HUES6 (cell line): ENCODE measurements at regions not wholly inside any gene's neighbourhood (a gene's known extent, or its start where the extent isn't known, plus 50 kb on each side); places are given as distances from the start of the nearest gene placed in this dataset.
"Not testable (repeated sequence)": the region's sequence is repeated elsewhere in the genome, so short reads cannot be mapped to it uniquely, and the experiment has no call there.

Experiments used
- H3K27ac ChIP-seq: 2 replicates; pipeline ENCODE4 v1.7.0; 2013; ENCODE audit warnings: low read depth, mild to moderate bottlenecking, low read length, inconsistent platforms
- H3K27me3 ChIP-seq: 2 replicates; pipeline ENCODE4 v1.6.1; 2013; ENCODE audit warnings: low read length; ENCODE audit not compliant: control insufficient read depth, insufficient read depth
- H3K36me3 ChIP-seq: 2 replicates; pipeline ENCODE4 v1.6.1; 2013; ENCODE audit warnings: low read length; ENCODE audit not compliant: control insufficient read depth, insufficient read depth
- H3K4me1 ChIP-seq: 2 replicates; pipeline ENCODE4 v1.6.1; 2013; ENCODE audit warnings: low read length; ENCODE audit not compliant: control insufficient read depth, insufficient read depth
- H3K4me3 ChIP-seq: 2 replicates; pipeline ENCODE4 v1.5.1; 2013; ENCODE audit warnings: low read depth, low read length
- H3K9ac ChIP-seq: one replicate; pipeline ENCODE4 v1.6.1; 2013; ENCODE audit warnings: mild to moderate bottlenecking, low read length
- H3K9me3 ChIP-seq: 2 replicates; pipeline ENCODE4 v1.6.1; 2013; ENCODE audit warnings: low read depth, low read length; ENCODE audit not compliant: control insufficient read depth, insufficient read depth

- Histone ChIP-seq H3K4me3 (no peak overlapping the region), H3K9ac (no peak overlapping the region), H3K36me3 (no peaks in the 10 kb centered on the region)
Measured at GRCh38 chr10:106025208-106025811, 1139.2 kb downstream of the SORCS1 start.

DNA sequence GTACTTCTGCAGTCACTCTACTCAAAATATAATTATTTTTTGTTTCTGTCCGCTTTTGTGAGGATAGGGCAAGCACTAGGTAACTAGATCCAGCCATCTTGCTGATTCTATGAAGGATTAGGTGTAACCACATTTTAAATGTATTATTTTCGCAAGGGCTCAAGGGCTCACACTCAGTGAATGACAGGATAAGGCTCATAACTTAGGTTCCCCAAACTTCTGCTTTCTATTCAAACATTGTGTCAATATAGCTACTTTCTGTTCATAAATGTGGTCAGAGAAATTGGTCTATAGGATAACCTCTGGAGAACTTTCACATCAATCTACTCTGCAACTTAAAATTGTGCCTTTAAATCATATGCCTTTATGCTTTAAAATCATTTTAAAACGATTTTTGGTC is 1141.2 kb downstream of the SORCS1 start:
- no peaks in the 10 kb centered on the region for H3K27me3 ChIP-seq
- H3K36me3 ChIP-seq, result no peaks in the 10 kb centered on the region
- H3K4me3 ChIP-seq, result no peak overlapping the region
- H3K9ac ChIP-seq, result peak overlapping the region; percentile 31
- H3K9me3 ChIP-seq, result no peaks in the 10 kb centered on the region; the same call in 1 of the 2 replicates
- no peaks in the 10 kb centered on the region for H3K4me1 ChIP-seq
- no peak overlapping the region for H3K27ac ChIP-seq

More at GRCh38 chr10:106025208-106025811, 1139.2 kb downstream of the SORCS1 start:
- H3K27me3 ChIP-seq, result no peaks in the 10 kb centered on the region
- no peak overlapping the region for H3K27ac ChIP-seq
- H3K4me1 ChIP-seq, result no peaks in the 10 kb centered on the region
- no peaks in the 10 kb centered on the region; the same call in 1 of the 2 replicates for H3K9me3 ChIP-seq

DNA sequence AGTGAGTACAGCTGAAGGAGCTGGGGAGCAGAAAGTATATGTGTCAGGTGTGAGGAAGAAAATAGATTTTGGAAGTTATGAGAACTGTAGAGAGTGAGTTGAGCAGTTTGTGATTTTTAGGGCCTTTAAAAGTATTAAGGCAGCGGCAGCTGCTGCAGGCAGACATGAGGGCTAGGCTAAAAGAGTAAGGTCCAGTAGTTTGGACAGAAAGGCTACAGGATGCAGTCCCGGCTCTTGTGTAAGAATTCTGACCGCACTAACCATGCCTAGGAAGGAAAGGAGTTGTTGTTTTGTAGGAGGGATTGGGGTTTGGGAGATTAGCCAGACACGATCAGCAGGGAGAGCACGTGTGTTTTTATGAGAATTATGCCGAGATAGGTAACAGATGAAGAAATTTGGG is 1144.9 kb downstream of the SORCS1 start:
- not testable (repeated sequence) for H3K9ac ChIP-seq, H3K27me3 ChIP-seq, H3K36me3 ChIP-seq, H3K4me1 ChIP-seq, H3K9me3 ChIP-seq, H3K27ac ChIP-seq, H3K4me3 ChIP-seq

GRCh38 chr10:106015369-106016199 is 1148.9 kb downstream of the SORCS1 start:
- H3K9ac ChIP-seq, H3K9me3 ChIP-seq, H3K4me3 ChIP-seq, H3K36me3 ChIP-seq, H3K27me3 ChIP-seq: not testable (repeated sequence)
- peak overlapping the region; percentile 75; the same call in 1 of the 2 replicates for H3K27ac ChIP-seq
- peaks cover 16% of the 10 kb centered on the region for H3K4me1 ChIP-seq

DNA sequence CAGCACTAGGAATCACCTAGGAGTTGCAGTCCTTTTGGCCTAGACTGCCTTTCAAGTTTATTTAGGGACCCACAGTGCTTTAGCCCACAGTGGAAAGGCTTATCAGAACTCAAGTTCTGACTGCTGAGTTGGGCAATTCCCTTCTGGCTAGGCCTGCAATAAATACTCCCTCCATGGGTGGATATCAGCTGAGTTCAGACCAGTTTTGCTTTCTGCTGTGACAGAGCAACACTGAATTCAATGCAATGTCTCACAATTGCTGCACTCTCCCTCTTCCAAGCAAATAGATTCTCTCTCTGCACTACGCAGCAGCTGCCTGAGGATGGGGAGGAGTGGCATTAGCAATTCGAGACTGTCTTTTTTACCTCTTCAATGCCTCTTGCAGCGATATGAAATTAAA is 1153.3 kb downstream of the SORCS1 start:
- H3K27ac ChIP-seq, result no peak overlapping the region
- H3K36me3 ChIP-seq, result no peaks in the 10 kb centered on the region
- H3K9ac ChIP-seq, result no peak overlapping the region
- H3K27me3 ChIP-seq, result no peaks in the 10 kb centered on the region
- peaks cover 13% of the 10 kb centered on the region for H3K4me1 ChIP-seq
- no peak overlapping the region for H3K4me3 ChIP-seq
- H3K9me3 ChIP-seq, result peaks cover 6% of the 10 kb centered on the region

GRCh38 chr10:106000721-106001120 is 1163.8 kb downstream of the SORCS1 start:
- no peak overlapping the region for H3K27ac ChIP-seq
- no peaks in the 10 kb centered on the region for H3K9me3 ChIP-seq
- H3K36me3 ChIP-seq, result no peaks in the 10 kb centered on the region
- H3K4me1 ChIP-seq, result no peaks in the 10 kb centered on the region
- no peaks in the 10 kb centered on the region for H3K27me3 ChIP-seq
- H3K9ac ChIP-seq, result no peak overlapping the region
- H3K4me3 ChIP-seq, result no peak overlapping the region

DNA sequence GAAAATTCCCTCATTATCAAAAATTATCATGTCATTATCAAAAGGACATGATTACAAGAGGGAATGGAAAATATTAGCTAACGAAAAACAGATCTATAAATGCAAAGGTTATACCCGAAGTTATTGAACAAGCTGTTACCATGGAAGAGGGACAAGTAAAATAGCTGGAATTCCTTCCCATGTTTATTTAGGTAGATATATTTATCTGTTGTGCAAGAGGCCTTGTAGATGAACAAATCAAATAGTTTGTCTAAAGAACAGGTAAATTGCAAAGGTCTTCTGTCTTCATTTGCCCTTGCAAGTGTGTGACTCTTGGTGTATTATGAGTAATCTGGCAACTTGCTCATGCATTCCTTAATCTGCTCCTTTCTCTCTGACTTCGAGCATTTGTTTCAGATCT is 1170.9 kb downstream of the SORCS1 start:
- Histone ChIP-seq H3K27ac (no peak overlapping the region), H3K4me1 (no peaks in the 10 kb centered on the region), H3K9me3 (no peaks in the 10 kb centered on the region), H3K4me3 (no peak overlapping the region), H3K9ac (no peak overlapping the region), H3K27me3 (no peaks in the 10 kb centered on the region), H3K36me3 (no peaks in the 10 kb centered on the region)

DNA sequence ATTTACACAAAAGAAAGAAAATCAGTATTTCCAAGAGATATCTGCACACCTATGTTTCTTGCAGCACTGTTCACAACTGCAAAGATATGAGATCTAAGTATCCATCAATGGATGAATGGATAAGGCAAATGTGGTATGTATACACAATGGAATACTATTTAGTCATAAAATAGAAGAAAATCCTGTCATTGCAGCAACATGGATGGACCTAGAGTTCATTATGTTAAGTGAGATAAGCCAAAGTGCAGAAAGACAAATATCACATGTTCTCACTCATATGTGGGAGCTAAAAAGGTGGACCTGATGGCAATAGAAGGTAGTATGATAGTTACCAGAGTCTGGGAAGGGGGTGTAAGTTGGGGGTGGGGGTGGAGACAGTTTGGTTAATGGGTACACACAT is 1171.6 kb downstream of the SORCS1 start:
- no peak overlapping the region for H3K9ac ChIP-seq
- H3K4me3 ChIP-seq, result no peak overlapping the region
- no peaks in the 10 kb centered on the region for H3K36me3 ChIP-seq
- no peaks in the 10 kb centered on the region for H3K27me3 ChIP-seq
- no peak overlapping the region for H3K27ac ChIP-seq
- no peaks in the 10 kb centered on the region for H3K4me1 ChIP-seq
- H3K9me3 ChIP-seq, result no peaks in the 10 kb centered on the region

DNA sequence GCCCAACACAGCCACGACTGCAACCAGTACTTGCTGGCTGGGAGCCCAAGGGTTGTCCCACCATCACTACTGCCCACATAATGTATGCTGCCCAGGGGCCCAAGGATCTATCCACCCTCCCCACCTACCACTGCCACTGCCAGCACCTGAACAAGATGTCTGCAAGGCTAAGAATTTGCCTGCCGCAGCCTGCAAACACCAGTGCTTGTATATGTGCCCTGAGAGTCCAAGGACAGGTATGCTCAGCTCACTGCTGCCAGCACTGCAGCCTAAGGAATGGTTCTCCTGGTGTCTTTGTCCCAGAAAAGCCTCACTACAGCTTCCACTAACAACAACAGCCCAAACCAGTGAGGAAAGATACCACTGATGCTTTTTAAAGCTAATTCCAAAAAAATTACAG is 1174.0 kb downstream of the SORCS1 start:
- no peak overlapping the region for H3K9ac ChIP-seq
- no peaks in the 10 kb centered on the region for H3K36me3 ChIP-seq
- no peaks in the 10 kb centered on the region for H3K4me1 ChIP-seq
- H3K27ac ChIP-seq, result no peak overlapping the region
- no peak overlapping the region for H3K4me3 ChIP-seq
- H3K27me3 ChIP-seq, result no peaks in the 10 kb centered on the region
- no peaks in the 10 kb centered on the region for H3K9me3 ChIP-seq

- H3K36me3 ChIP-seq, result no peaks in the 10 kb centered on the region
- no peaks in the 10 kb centered on the region for H3K4me1 ChIP-seq
- H3K27me3 ChIP-seq, result no peaks in the 10 kb centered on the region
- no peaks in the 10 kb centered on the region for H3K9me3 ChIP-seq
- no peak overlapping the region for H3K4me3 ChIP-seq
- H3K9ac ChIP-seq, result no peak overlapping the region
- H3K27ac ChIP-seq, result no peak overlapping the region
Measured at GRCh38 chr10:105989995-105990394, 1174.5 kb downstream of the SORCS1 start.

DNA sequence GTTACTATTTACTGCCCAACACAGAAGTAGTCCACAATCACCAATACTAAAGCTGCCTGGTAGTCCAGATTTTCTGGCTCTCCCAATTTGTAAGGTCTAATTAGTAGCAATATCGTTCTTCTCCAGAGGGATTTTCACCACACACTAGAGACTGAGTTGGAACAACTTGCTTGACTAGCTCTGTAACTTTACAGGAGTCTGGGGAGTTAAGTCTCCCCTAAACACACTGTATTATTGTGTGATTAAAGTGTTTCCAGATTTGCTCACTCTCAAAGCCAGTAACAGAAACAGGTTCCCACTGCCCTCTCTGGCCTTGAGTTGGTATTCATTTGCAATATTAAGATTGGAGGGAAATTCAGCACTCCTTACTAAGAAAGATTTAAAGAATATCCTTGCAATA is 1175.7 kb downstream of the SORCS1 start:
- no peaks in the 10 kb centered on the region for H3K9me3 ChIP-seq
- no peaks in the 10 kb centered on the region for H3K36me3 ChIP-seq
- no peak overlapping the region for H3K9ac ChIP-seq

More for the DNA sequence above, 1175.7 kb downstream of the SORCS1 start:
- no peak overlapping the region for H3K4me3 ChIP-seq
- H3K4me1 ChIP-seq, result no peaks in the 10 kb centered on the region
- H3K27ac ChIP-seq, result no peak overlapping the region
- no peaks in the 10 kb centered on the region for H3K27me3 ChIP-seq
